Panc1 (cell line): ENCODE measurements at regions not wholly inside any gene's neighbourhood (a gene's known extent, or its start where the extent isn't known, plus 50 kb on each side); places are given as distances from the start of the nearest gene placed in this dataset.

ENCODE experiments used
- CTCF ChIP-seq: fragments of 450-650 bp; IDR thresholded peaks from 2 replicates; pipeline ENCODE4 v1.5.1; 2017; ENCODE audit warnings: mild to moderate bottlenecking
- POLR2AphosphoS5 ChIP-seq: IDR thresholded peaks from 2 replicates; pipeline ENCODE4 v1.6.1; 2012; ENCODE audit warnings: mild to moderate bottlenecking, low read depth, low read length, moderate library complexity
- SIN3A ChIP-seq: IDR thresholded peaks from 2 replicates; pipeline ENCODE4 v1.6.1; 2012; ENCODE audit warnings: low read depth, mild to moderate bottlenecking, low read length, moderate library complexity, borderline replicate concordance; ENCODE audit not compliant: insufficient read depth
- TCF7L2 ChIP-seq: IDR thresholded peaks from 2 replicates; pipeline ENCODE4 v1.6.1; 2011; ENCODE audit warnings: mild to moderate bottlenecking, low read depth, low read length, inconsistent platforms
- TF ChIP-seq, protein P1 (sequence below), 2 experiments: IDR thresholded peaks; 2 replicates each; pipeline ENCODE4 v1.6.1; 2011 to 2012; ENCODE audit warnings: low read depth in 2 of 2, control low read depth in 1 of 2, low read length in 1 of 2, mild to moderate bottlenecking in 1 of 2, moderate library complexity in 1 of 2; ENCODE audit not compliant: insufficient read depth in 1 of 2

- TF ChIP-seq TCF7L2 = no peak
- TF ChIP-seq CTCF = no peak
- TF ChIP-seq POLR2AphosphoS5 = no peak
- TF ChIP-seq SIN3A = no peak
- TF ChIP-seq, protein P1, sequence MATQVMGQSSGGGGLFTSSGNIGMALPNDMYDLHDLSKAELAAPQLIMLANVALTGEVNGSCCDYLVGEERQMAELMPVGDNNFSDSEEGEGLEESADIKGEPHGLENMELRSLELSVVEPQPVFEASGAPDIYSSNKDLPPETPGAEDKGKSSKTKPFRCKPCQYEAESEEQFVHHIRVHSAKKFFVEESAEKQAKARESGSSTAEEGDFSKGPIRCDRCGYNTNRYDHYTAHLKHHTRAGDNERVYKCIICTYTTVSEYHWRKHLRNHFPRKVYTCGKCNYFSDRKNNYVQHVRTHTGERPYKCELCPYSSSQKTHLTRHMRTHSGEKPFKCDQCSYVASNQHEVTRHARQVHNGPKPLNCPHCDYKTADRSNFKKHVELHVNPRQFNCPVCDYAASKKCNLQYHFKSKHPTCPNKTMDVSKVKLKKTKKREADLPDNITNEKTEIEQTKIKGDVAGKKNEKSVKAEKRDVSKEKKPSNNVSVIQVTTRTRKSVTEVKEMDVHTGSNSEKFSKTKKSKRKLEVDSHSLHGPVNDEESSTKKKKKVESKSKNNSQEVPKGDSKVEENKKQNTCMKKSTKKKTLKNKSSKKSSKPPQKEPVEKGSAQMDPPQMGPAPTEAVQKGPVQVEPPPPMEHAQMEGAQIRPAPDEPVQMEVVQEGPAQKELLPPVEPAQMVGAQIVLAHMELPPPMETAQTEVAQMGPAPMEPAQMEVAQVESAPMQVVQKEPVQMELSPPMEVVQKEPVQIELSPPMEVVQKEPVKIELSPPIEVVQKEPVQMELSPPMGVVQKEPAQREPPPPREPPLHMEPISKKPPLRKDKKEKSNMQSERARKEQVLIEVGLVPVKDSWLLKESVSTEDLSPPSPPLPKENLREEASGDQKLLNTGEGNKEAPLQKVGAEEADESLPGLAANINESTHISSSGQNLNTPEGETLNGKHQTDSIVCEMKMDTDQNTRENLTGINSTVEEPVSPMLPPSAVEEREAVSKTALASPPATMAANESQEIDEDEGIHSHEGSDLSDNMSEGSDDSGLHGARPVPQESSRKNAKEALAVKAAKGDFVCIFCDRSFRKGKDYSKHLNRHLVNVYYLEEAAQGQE (IDR thresholded peaks at IDR 0.05; ENCODE audit: insufficient read depth in 1 of 2, low read depth in 2 of 2, low read length in 1 of 2) = no peak
Measured at GRCh38 chr11:101666916-101667315, 83.1 kb upstream of the TRPC6 start.
